Activated CD8-positive, alpha-beta memory T cell treated with anti-CD3 and anti-CD28 coated beads, Interleukin-2, amount 50 U/mL, for 24 hours (primary cell): ENCODE measurements at regions not wholly inside any gene's neighbourhood (a gene's known extent, or its start where the extent isn't known, plus 50 kb on each side); places are given as distances from the start of the nearest gene placed in this dataset.

Experiments
- DNase-seq: peaks from one replicate; pipeline ENCODE4 v3.0.0-alpha.2; 2020; ENCODE audit errors: extremely low read depth

GRCh38 chr16:80081846-80082245, 458.9 kb upstream of the DYNLRB2 start:
- no peak for DNase-seq

- no peak for DNase-seq
Observed at GRCh38 chr16:80080287-80080851, 460.4 kb upstream of the DYNLRB2 start.

GRCh38 chr16:80079072-80079471, 461.7 kb upstream of the DYNLRB2 start:
- DNase-seq: no peak

GRCh38 chr16:80077696-80078095, 463.1 kb upstream of the DYNLRB2 start:
- no peak for DNase-seq

- DNase-seq: no peak
Observed at GRCh38 chr16:80074329-80074728, 466.5 kb upstream of the DYNLRB2 start.

GRCh38 chr16:80071964-80072456, 468.8 kb upstream of the DYNLRB2 start:
- no peak for DNase-seq

- no peak for DNase-seq
Observed at GRCh38 chr16:80066805-80067580, 466.5 kb upstream of the MAF start.

GRCh38 chr16:80065541-80065940, 465.0 kb upstream of the MAF start:
- no peak for DNase-seq

GRCh38 chr16:80063713-80064069, 463.2 kb upstream of the MAF start:
- DNase-seq: no peak

GRCh38 chr16:80063031-80063712, 462.6 kb upstream of the MAF start:
- DNase-seq: no peak

GRCh38 chr16:80062361-80063030, 462.0 kb upstream of the MAF start:
- no peak for DNase-seq

GRCh38 chr16:80060470-80060869, 459.9 kb upstream of the MAF start:
- no peak for DNase-seq

GRCh38 chr16:80059836-80060235, 459.3 kb upstream of the MAF start:
- DNase-seq: no peak

GRCh38 chr16:80058214-80058613, 457.7 kb upstream of the MAF start:
- DNase-seq: no peak

GRCh38 chr16:80056324-80056723, 455.8 kb upstream of the MAF start:
- DNase-seq: no peak

GRCh38 chr16:80055831-80056230, 455.3 kb upstream of the MAF start:
- no peak for DNase-seq

- DNase-seq: no peak
Observed at GRCh38 chr16:80054647-80055046, 454.1 kb upstream of the MAF start.

- DNase-seq: no peak
Observed at GRCh38 chr16:80051040-80051439, 450.5 kb upstream of the MAF start.

- no peak for DNase-seq
Observed at GRCh38 chr16:80048250-80048649, 447.7 kb upstream of the MAF start.

GRCh38 chr16:80047842-80048241, 447.3 kb upstream of the MAF start:
- no peak for DNase-seq

GRCh38 chr16:80046848-80047247, 446.3 kb upstream of the MAF start:
- DNase-seq: no peak

- no peak for DNase-seq
Observed at GRCh38 chr16:80046261-80046660, 445.7 kb upstream of the MAF start.
